GM12891 (cell line): ENCODE measurements at regions not wholly inside any gene's neighbourhood (a gene's known extent, or its start where the extent isn't known, plus 50 kb on each side); places are given as distances from the start of the nearest gene placed in this dataset.

Experiments used
- DNase-seq: peaks from one replicate; pipeline ENCODE4 v3.0.0; 2011; ENCODE audit warnings: low spot score; ENCODE audit not compliant: insufficient read length
- FAIRE-seq: peaks from 2 replicates; lab custom pipeline; 2011; peaks lifted over from hg19 to GRCh38; lab: Jason Lieb, UNC
- PAX5 ChIP-seq: IDR thresholded peaks from 2 replicates; pipeline ENCODE4 v1.6.1; 2011; ENCODE audit warnings: low read length, moderate library complexity, mild to moderate bottlenecking; ENCODE audit not compliant: insufficient read depth, severe bottlenecking
- POLR2A ChIP-seq: IDR thresholded peaks from 2 replicates; pipeline ENCODE4 v1.6.1; 2011; ENCODE audit warnings: low read depth, low read length, control low read depth
- POLR2AphosphoS5 ChIP-seq: IDR thresholded peaks from 2 replicates; pipeline ENCODE4 v1.6.1; 2011; ENCODE audit warnings: low read depth, low read length, control low read depth
- POU2F2 ChIP-seq: IDR thresholded peaks from 2 replicates; pipeline ENCODE4 v1.6.1; 2011; ENCODE audit warnings: low read depth, mild to moderate bottlenecking, control low read depth, low read length, moderate library complexity
- SPI1 ChIP-seq: IDR thresholded peaks from 2 replicates; pipeline ENCODE4 v1.6.1; 2011; ENCODE audit warnings: low read depth, low read length, control low read depth
- TAF1 ChIP-seq: IDR thresholded peaks from 2 replicates; pipeline ENCODE4 v1.6.1; 2011; ENCODE audit warnings: low read depth, low read length, control low read depth

DNA sequence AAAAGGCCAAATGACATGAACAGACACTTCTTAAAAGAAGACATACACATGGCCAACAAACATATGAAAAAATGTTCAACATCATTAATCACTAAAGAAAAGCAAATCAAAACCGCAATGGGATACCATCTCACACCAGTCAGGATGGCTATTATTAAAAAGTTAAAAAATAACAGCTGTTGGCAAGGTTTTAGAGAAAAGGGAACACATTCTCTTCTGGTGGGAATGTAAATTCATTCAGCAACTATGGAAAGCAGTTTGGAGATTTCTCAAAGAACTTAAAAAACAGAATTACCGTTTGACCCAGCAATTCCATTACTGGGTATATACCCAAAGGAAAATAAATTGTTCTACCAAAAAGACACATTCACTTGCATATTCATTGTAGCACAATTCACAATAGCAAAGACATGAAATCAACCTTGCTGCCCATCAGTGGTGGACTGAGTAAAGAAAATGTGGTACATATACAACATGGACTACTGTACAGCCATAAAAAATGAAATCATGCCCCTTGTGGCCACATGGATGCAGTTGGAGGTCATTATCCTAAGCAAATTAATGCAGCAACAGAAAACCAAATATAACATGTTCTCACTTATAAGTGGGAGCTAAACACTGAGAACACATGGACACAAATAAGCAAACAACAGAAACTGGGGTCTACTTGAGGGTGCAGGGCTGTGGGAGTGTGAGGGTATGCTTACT lies 190.7 kb upstream of the MCTP2 start:
- FAIRE-seq: no peak
- no peak for TF ChIP-seq TAF1
- no peak for TF ChIP-seq POU2F2
- no peak for TF ChIP-seq PAX5
- TF ChIP-seq POLR2A: no peak
- no peak for TF ChIP-seq POLR2AphosphoS5
- TF ChIP-seq SPI1: no peak
- DNase-seq: no peak

DNA sequence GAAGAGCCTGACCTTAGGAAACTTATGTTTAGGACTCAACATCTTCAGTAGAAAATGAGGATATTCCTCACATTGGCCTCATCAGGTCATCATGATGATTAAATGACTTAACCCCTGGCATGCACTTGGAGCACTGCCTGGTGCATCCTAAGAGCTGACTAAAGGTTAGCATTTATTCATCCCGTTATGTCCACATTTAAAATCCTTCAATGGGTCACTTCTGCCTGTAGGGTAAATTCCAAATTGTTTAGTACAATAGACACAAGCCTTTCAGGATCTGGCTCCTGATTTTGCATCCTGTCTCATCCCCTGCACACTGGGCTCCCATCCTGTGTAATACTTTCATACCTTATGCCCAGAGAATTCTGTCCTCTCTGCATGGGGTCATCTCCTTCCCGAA lies 195.2 kb upstream of the MCTP2 start:
- DNase-seq (no peak), FAIRE-seq (no peak)
- TF ChIP-seq POLR2AphosphoS5: no peak
- no peak for TF ChIP-seq PAX5
- no peak for TF ChIP-seq POLR2A
- TF ChIP-seq TAF1: no peak
- no peak for TF ChIP-seq POU2F2
- TF ChIP-seq SPI1: no peak

DNA sequence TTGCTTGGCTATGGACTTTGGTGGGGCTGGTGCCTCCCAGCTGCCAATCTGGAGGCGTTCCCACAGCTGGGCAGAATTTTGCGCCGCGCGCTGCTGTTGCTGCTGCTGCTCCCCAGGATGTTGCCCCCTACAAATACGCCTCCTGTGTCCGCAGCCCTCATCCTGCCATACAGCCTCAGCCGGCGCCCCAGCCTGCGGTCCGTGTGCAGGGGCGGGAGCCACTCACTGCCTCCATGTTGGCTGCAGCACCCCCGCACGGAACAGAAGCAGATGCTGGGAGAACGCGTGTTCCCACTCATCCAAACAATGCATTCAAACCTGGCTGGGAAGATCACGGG lies 197.7 kb upstream of the MCTP2 start:
- TF ChIP-seq POU2F2 (no peak), TAF1 (no peak), PAX5 (no peak), POLR2AphosphoS5 (no peak), SPI1 (no peak), POLR2A (no peak)
- DNase-seq (no peak), FAIRE-seq (no peak)

DNA sequence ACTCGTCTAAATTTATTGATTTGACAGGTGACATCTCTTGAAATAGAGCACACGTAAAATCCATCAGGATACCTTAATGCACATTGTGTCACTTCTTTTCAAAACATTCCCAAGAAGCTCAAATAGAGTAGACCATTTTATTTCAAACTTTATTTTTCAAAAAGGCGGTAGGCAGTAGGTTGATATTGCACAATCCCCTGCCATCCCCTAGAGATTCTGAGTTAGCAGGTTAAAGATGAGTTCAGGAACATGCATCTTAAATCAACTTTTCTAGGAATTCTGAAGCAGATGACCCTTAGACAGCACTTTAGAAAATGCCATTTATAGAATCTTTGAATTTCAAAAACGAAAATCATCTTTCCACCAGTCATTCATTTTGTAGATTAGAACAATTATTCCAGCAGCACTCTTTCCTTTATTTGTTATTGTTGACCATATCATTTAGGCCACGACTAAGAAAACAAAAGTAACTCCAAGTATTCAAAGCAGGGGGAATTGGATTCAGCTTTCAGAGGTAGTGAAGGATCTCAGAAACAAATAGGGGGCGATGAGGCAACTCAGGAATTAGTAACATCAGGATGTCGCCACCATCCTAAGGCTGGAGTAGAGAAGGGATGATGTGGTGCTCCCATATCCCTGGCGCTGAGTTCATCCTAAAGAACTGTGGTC lies 198.2 kb upstream of the MCTP2 start:
- FAIRE-seq (no peak), DNase-seq (no peak)
- TF ChIP-seq SPI1 (no peak), PAX5 (no peak), POLR2AphosphoS5 (no peak), POLR2A (no peak), TAF1 (no peak), POU2F2 (no peak)

DNA sequence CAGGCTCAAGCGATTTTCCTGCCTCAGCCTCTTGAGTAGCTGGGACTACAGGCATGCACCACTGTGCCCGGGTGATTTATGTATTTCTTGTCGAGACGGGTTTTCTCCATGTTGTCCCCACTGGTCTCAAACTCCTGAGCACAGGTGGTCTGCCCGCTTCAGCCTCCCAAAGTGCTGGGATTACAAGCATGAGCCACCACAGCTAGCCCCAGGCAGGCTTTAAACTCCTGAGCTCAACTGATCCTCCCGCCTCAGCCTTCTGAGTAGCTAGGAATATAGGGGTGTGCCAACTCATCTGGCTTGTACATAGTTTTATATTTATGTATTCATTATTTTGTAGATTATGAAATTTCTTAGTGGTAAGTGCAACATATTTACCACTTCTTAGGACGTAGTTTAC lies 198.8 kb upstream of the MCTP2 start:
- no peak for DNase-seq
- no peak for FAIRE-seq
- TF ChIP-seq TAF1: no peak

DNA sequence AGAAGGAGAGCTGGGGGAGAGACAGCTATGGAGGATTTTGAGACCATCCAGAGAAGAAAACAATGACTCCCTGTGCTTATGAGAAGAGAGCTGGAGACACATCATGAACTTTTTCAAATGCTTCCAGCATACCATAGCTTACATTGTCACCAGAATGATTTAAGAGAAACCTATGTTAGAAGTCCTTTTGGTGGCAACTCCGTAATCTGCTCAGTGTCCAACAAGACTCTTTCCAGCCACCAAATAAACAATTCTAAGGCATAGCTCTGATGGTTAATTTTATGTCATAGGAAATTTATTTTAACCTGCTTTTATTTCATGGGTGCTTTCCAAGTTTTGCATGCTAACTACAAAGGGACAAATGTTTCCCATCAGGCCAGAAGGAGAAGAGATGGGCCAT lies 200.3 kb upstream of the MCTP2 start:
- TF ChIP-seq POLR2AphosphoS5 (no peak), SPI1 (no peak), PAX5 (no peak), POU2F2 (no peak), POLR2A (no peak), TAF1 (no peak)
- DNase-seq: no peak
- no peak for FAIRE-seq

DNA sequence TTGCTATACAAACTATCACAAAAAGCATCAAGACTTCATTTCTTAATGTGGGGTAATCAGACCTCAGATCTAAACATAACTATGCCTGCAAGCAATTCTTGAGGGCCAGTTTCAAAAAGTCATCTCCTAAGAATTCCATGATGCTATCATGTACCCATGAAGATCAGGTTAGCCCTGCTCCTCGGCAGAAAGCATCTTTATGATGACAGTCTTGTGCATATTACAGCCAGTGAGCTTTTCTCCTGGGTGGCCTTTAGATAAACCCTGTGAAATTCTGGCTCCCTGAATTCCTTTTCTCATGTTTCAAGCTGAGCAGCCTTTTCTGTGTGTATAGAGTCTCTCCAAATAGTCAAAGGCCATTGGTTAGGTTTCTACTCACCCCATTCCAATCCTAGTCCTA lies 201.9 kb upstream of the MCTP2 start:
- no peak for DNase-seq
- FAIRE-seq: no peak
- no peak for TF ChIP-seq SPI1
- TF ChIP-seq POLR2AphosphoS5: no peak
- TF ChIP-seq TAF1: no peak
- TF ChIP-seq POLR2A: no peak
- TF ChIP-seq POU2F2: no peak
- TF ChIP-seq PAX5: no peak

DNA sequence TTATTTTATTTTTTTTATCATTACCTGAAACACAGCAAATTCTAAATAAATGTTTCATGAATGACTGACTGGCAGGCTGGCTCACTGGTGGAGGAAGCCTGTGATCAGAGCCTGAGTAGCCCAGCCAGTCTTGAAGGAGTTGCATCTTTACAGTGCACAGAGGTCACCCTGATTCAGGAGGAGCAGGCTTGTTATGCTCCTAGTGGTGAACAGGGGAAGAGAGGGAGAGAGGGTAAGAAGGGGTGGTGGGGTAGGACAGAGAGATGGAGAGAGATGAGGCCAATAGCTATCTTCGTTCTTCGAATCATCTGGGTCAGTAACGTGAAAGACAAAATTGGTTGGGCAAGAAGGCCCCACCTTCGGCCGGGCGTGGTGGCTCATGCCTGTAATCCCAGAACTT lies 202.6 kb upstream of the MCTP2 start:
- DNase-seq: no peak
- no peak for FAIRE-seq
- no peak for TF ChIP-seq POLR2AphosphoS5
- no peak for TF ChIP-seq PAX5
- TF ChIP-seq TAF1: no peak
- no peak for TF ChIP-seq POLR2A

DNA sequence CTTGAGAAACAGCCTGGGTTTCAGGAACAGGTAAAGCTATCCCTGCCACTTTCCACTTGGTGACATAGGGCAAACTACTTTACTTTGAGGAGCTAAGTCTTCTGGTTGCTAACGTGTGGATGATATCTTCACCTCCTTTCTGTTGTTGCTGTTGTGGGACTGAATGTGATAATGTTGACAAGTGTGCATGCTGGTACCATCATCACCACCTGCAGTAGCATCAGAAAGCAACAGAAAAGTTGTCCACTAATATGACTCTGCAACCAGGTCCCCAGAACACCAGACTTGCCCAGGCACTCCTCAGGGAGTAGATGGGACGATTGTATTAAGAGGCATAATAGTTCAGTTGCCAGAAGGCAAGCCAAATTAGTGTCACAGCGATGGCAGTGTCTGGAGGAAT lies 203.2 kb upstream of the MCTP2 start:
- DNase-seq (no peak), FAIRE-seq (no peak)
- TF ChIP-seq POLR2A: no peak
- no peak for TF ChIP-seq POLR2AphosphoS5
- no peak for TF ChIP-seq POU2F2
- TF ChIP-seq TAF1: no peak
- TF ChIP-seq SPI1: no peak
- no peak for TF ChIP-seq PAX5

DNA sequence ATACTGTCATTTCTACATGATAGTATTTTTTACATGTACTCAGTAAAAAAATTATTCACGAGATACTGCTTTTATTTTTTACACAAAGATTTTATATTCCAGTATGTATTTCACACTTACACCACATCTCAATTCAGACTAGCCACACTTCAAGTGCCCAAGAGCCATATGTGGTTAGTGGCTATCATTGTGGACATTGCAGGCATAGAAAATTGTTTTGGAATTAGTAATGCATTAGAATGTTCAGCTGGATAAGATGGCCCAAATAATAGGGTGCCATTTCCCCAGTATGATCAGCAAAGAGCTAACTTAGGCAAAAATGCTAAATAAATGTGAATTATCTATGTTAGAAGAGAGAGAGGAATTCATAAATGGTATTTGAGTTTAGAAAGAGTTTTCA lies 203.8 kb upstream of the MCTP2 start:
- FAIRE-seq (no peak), DNase-seq (no peak)
- TF ChIP-seq POLR2A (no peak), POLR2AphosphoS5 (no peak), PAX5 (no peak), POU2F2 (no peak), SPI1 (no peak), TAF1 (no peak)
